ENCODE measurements at regions not wholly inside any gene's neighbourhood (a gene's known extent, or its start where the extent isn't known, plus 50 kb on each side); places are given as distances from the start of the nearest gene placed in this dataset.

GRCh38 chr5:125343015-125343414 is 596.6 kb upstream of the ZNF608 start:
- TF ChIP-seq POLR2A (IDR thresholded peaks at IDR 0.05) (no peak), CTCF (IDR thresholded peaks at IDR 0.05) (no peak)
